ENCODE measurements at regions not wholly inside any gene's neighbourhood (a gene's known extent, or its start where the extent isn't known, plus 50 kb on each side); places are given as distances from the start of the nearest gene placed in this dataset.

DNA sequence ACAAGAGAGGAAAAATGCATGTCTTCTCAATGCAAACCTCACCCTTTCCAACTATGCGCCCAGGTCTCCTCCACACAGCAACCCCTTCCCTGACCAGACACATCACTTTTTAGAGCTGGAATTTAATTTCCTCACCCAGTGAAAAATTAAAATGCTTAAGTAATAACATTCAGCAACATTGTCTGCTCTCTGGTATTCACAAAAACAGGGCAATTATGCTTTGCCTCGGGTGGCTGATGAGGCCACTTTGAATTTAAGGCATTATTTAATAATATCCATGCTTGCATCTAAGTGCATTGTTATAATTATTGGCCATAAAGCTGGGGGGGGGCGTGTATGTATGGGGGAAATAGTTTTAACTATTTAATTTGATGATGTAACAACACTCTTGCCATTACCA is 777.8 kb upstream of the NRSN1 start:
- H3K27me3 ChIP-seq (ENCODE audit: insufficient read depth, low read length), result no peaks in the 10 kb centered on the region
- no peak overlapping the region for H3K4me2 ChIP-seq (ENCODE audit: low read length)
- peaks cover 0 to 5% of the 10 kb centered on the region in 2 experiments; a peak in 1 of 4 replicates for H3K4me1 ChIP-seq (ENCODE audit: control insufficient read depth in 1 of 2, insufficient read depth in 2 of 2, low read length in 2 of 2)
- H3K9me2 ChIP-seq (ENCODE audit: insufficient read depth), result no peaks in the 10 kb centered on the region
- BruUV-seq (replicated peaks), result no TSS peak
- no peaks in the 10 kb centered on the region for H4K20me1 ChIP-seq (ENCODE audit: insufficient read depth)
- H2AFZ ChIP-seq (ENCODE audit: low read depth, low read length, poor library complexity, severe bottlenecking), result no peak overlapping the region
- H3K4me3 ChIP-seq (replicated peaks in 1 of 2; ENCODE audit: low read depth in 1 of 2, low read length in 2 of 2), result no peak overlapping the region
- H3K9ac ChIP-seq (ENCODE audit: low read length), result no peak overlapping the region
- H3K27ac ChIP-seq (ENCODE audit: low read depth, low read length), result no peak overlapping the region
- no peak for DNase-seq (ENCODE audit: low read depth, low spot score)
- H3K36me3 ChIP-seq (ENCODE audit: control insufficient read depth in 1 of 2, insufficient read depth in 2 of 2, low read length in 2 of 2), result no peaks in the 10 kb centered on the region
- ChIA-PET RAD21 (ENCODE audit: low non-redundant PET in 1 of 2, low total read pairs in 2 of 2, uncharacterized antibody in 2 of 2, unreplicated experiment in 2 of 2) (no interaction called here), POLR2A (no interaction called here), CTCF (no interaction called here)
- ATAC-seq, result no peak
- TF ChIP-seq EZH2 (IDR thresholded peaks at IDR 0.05) (no peak), EGR1 (IDR thresholded peaks at IDR 0.05; ENCODE audit: low read depth) (no peak), RAD21 (IDR thresholded peaks at IDR 0.05; ENCODE audit: low read depth) (no peak), JUND (IDR thresholded peaks at IDR 0.05) (no peak), ZFX (IDR thresholded peaks at IDR 0.05) (no peak), POLR2AphosphoS5 (IDR thresholded peaks at IDR 0.05; ENCODE audit: low read depth, low read length) (no peak), CEBPB (IDR thresholded peaks at IDR 0.05; ENCODE audit: low read depth) (no peak), SIN3A (IDR thresholded peaks at IDR 0.05; ENCODE audit: low read depth) (no peak), CTCF (IDR thresholded peaks at IDR 0.05 in 2 of 3, conservative IDR thresholded peaks at IDR 0.05 in 1 of 3; ENCODE audit: borderline replicate concordance in 1 of 3, insufficient read depth in 1 of 3, low read depth in 2 of 3, low read length in 2 of 3) (no peak), REST (IDR thresholded peaks at IDR 0.05; ENCODE audit: low read depth) (no peak), EZH2phosphoT487 (IDR thresholded peaks at IDR 0.05; ENCODE audit: borderline replicate concordance) (no peak), SRF (IDR thresholded peaks at IDR 0.05; ENCODE audit: low read depth) (no peak), ZNF274 (IDR thresholded peaks at IDR 0.05; ENCODE audit: low read depth, low read length) (no peak)
- TF ChIP-seq, protein P1, sequence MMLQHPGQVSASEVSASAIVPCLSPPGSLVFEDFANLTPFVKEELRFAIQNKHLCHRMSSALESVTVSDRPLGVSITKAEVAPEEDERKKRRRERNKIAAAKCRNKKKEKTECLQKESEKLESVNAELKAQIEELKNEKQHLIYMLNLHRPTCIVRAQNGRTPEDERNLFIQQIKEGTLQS (IDR thresholded peaks at IDR 0.05), result no peak
- peaks cover 0 to 9% of the 10 kb centered on the region in 2 experiments; a peak in 1 of 4 replicates for H3K9me3 ChIP-seq (ENCODE audit: control insufficient read depth in 1 of 2, insufficient read depth in 1 of 2, low read depth in 1 of 2, low read length in 2 of 2)
- intact Hi-C loops (cut with micrococcal nuclease), result no loop called here
- no peaks in the 10 kb centered on the region for H3K79me2 ChIP-seq (ENCODE audit: insufficient read depth, low read length)
